Keratinocyte (primary cell): ENCODE measurements at regions not wholly inside any gene's neighbourhood (a gene's known extent, or its start where the extent isn't known, plus 50 kb on each side); places are given as distances from the start of the nearest gene placed in this dataset.

Experiments used
- DNase-seq: peaks from one replicate; pipeline ENCODE4 v3.0.0-alpha.2; 2011; ENCODE audit warnings: low read depth, missing footprints, low spot score
- FAIRE-seq: peaks from 2 replicates; lab custom pipeline; 2011; peaks lifted over from hg19 to GRCh38; lab: Jason Lieb, UNC
- H2AFZ ChIP-seq: 2 replicates; pipeline ENCODE4 v1.6.0; 2012; ENCODE audit warnings: low read length, control low read depth, inconsistent platforms; ENCODE audit not compliant: control insufficient read depth
- H3K27ac ChIP-seq: 2 replicates; pipeline ENCODE4 v1.5.1; 2011; ENCODE audit warnings: low read length; ENCODE audit not compliant: control insufficient read depth, insufficient read depth
- H3K27me3 ChIP-seq: 3 replicates; pipeline ENCODE4 v1.6.0; 2011; ENCODE audit warnings: low read length; ENCODE audit not compliant: control insufficient read depth, insufficient read depth; ENCODE audit errors: extremely low read depth
- H3K36me3 ChIP-seq, 2 experiments: 2 replicates in 1 of 2; 3 replicates in 1 of 2; pipeline ENCODE4 v1.5.1; 2011; ENCODE audit warnings: low read length in 2 of 2, mild to moderate bottlenecking in 1 of 2; ENCODE audit not compliant: control insufficient read depth in 2 of 2, insufficient read depth in 2 of 2; ENCODE audit errors: extremely low read depth in 1 of 2
- H3K4me1 ChIP-seq: 3 replicates; pipeline ENCODE4 v1.5.1; 2011; ENCODE audit warnings: low read length; ENCODE audit not compliant: control insufficient read depth, insufficient read depth; ENCODE audit errors: extremely low read depth
- H3K4me2 ChIP-seq: 3 replicates; pipeline ENCODE4 v1.6.0; 2011; ENCODE audit warnings: low read depth, low read length; ENCODE audit not compliant: control insufficient read depth, insufficient read depth; ENCODE audit errors: extremely low read depth
- H3K4me3 ChIP-seq, 3 experiments: fragments of 200-600 bp in 1 of 3; sonication (generic) in 1 of 3; 2 replicates in 2 of 3; 3 replicates in 1 of 3; pipeline ENCODE4 v1.5.1; 2011 to 2016; ENCODE audit warnings: low read length in 3 of 3, mild to moderate bottlenecking in 3 of 3, control low read depth in 2 of 3, inconsistent platforms in 1 of 3, low read depth in 1 of 3, mixed read lengths in 1 of 3, mixed run types in 1 of 3, moderate library complexity in 1 of 3; ENCODE audit not compliant: control insufficient read depth in 2 of 3, insufficient read depth in 2 of 3; ENCODE audit errors: extremely low read depth in 1 of 3
- H3K79me2 ChIP-seq: 2 replicates; pipeline ENCODE4 v1.6.0; 2012; ENCODE audit warnings: low read length; ENCODE audit not compliant: control insufficient read depth, insufficient read depth
- H3K9ac ChIP-seq: 3 replicates; pipeline ENCODE4 v1.6.0; 2011; ENCODE audit warnings: low read length; ENCODE audit not compliant: control insufficient read depth, insufficient read depth; ENCODE audit errors: extremely low read depth
- H3K9me1 ChIP-seq: 3 replicates; pipeline ENCODE4 v1.6.0; 2011; ENCODE audit warnings: low read length; ENCODE audit not compliant: control insufficient read depth, insufficient read depth; ENCODE audit errors: extremely low read depth
- H3K9me3 ChIP-seq: 2 replicates; pipeline ENCODE4 v1.5.1; 2012; ENCODE audit warnings: low read depth, low read length; ENCODE audit not compliant: control insufficient read depth
- H4K20me1 ChIP-seq: 3 replicates; pipeline ENCODE4 v1.6.0; 2011; ENCODE audit warnings: low read length; ENCODE audit not compliant: control insufficient read depth, insufficient read depth; ENCODE audit errors: extremely low read depth
- CTCF ChIP-seq, 3 experiments: IDR thresholded peaks in 1 of 3; conservative IDR thresholded peaks in 1 of 3; optimal IDR thresholded peaks in 1 of 3; 2 replicates in 2 of 3; 3 replicates in 1 of 3; pipeline versions ENCODE3 to v1.5.1; 2011; ENCODE audit warnings: low read length in 3 of 3, mild to moderate bottlenecking in 3 of 3, moderate library complexity in 2 of 3, control low read depth in 1 of 3, inconsistent platforms in 1 of 3; ENCODE audit not compliant: insufficient read depth in 2 of 3; ENCODE audit errors: extremely low read depth in 1 of 3
- EZH2 ChIP-seq: IDR thresholded peaks from one replicate; pipeline ENCODE4 v1.6.1; 2012; ENCODE audit warnings: inconsistent platforms, mild to moderate bottlenecking, low read length, moderate library complexity
- dilution Hi-C: fragments of 300-500 bp; cut with MboI; formaldehyde crosslinking; loops from one replicate; pipeline ENCODE4 v1.7.0; 2020; ENCODE audit warnings: low sequenced_read_pairs; ENCODE audit not compliant: extremely low pct_ligation_motif_present

DNA sequence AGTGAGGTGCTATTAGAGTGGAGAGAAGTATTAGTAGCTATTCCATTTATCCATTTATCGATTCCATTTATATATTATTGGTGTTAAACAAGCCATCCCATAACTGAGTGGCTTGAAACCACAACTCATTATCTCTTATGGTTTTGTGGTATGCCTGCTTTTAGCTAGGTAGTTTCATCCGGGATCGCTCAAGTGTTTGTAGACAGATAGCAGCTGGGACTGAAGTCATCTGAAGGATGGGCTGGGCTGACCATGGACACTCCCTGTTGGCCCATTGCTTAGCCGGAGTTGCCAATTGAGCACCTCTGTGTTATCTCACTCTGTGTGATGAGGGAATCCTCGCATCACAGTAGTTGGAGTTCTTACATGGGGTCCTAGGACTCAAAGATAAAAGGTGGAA, 622.5 kb downstream of the PLA2G4A start:
- H3K27me3 ChIP-seq = no peaks in the 10 kb centered on the region
- H3K4me3 ChIP-seq = no peak overlapping the region
- H3K4me2 ChIP-seq = no peak overlapping the region
- no peak for FAIRE-seq
- TF ChIP-seq CTCF (optimal IDR thresholded peaks at IDR 0.05 in 1 of 3, IDR thresholded peaks at IDR 0.05 in 1 of 3, conservative IDR thresholded peaks at IDR 0.05 in 1 of 3; ENCODE audit: extremely low read depth in 1 of 3, insufficient read depth in 2 of 3, low read length in 3 of 3) = no peak
- TF ChIP-seq EZH2 = no peak
- H3K9me3 ChIP-seq = no peaks in the 10 kb centered on the region
- no peak for DNase-seq
- no peaks in the 10 kb centered on the region for H4K20me1 ChIP-seq
- H3K4me1 ChIP-seq = no peaks in the 10 kb centered on the region
- H2AFZ ChIP-seq = no peak overlapping the region
- dilution Hi-C loops = no loop called here
- H3K79me2 ChIP-seq = no peaks in the 10 kb centered on the region
- no peaks in the 10 kb centered on the region for H3K36me3 ChIP-seq
- H3K9me1 ChIP-seq = no peaks in the 10 kb centered on the region
- no peak overlapping the region for H3K27ac ChIP-seq
- no peak overlapping the region for H3K9ac ChIP-seq

DNA sequence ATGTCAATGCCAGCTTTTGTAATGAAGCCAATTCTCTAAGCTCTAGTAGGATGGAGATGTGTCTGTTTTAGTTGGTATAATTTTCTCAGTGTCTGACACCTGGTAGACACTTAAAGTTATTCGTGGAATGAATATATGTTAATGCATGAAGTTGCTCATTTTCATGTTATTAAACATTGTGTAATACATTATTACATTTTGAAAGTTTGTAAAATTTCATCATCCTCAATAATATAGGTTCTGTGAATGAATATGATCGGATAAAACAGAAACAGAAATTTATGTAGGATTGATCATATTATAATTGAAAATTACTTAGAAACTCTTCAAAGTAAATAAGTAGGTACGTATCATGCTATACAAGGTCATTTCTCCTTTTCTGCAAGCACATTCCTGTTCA, 625.3 kb downstream of the PLA2G4A start:
- H3K9ac ChIP-seq = no peak overlapping the region
- no peak overlapping the region for H3K4me3 ChIP-seq
- FAIRE-seq (no peak), DNase-seq (no peak)
- H3K27ac ChIP-seq = no peak overlapping the region
- dilution Hi-C loops = no loop called here
- H3K4me1 ChIP-seq = no peaks in the 10 kb centered on the region
- H3K4me2 ChIP-seq = no peak overlapping the region
- H3K9me1 ChIP-seq = no peaks in the 10 kb centered on the region
- no peaks in the 10 kb centered on the region for H3K36me3 ChIP-seq
- H4K20me1 ChIP-seq = no peaks in the 10 kb centered on the region
- no peak for TF ChIP-seq EZH2
- TF ChIP-seq CTCF (optimal IDR thresholded peaks at IDR 0.05 in 1 of 3, IDR thresholded peaks at IDR 0.05 in 1 of 3, conservative IDR thresholded peaks at IDR 0.05 in 1 of 3; ENCODE audit: extremely low read depth in 1 of 3, insufficient read depth in 2 of 3, low read length in 3 of 3) = no peak
- no peaks in the 10 kb centered on the region for H3K79me2 ChIP-seq
- H3K9me3 ChIP-seq = no peaks in the 10 kb centered on the region
- H3K27me3 ChIP-seq = no peaks in the 10 kb centered on the region
- H2AFZ ChIP-seq = no peak overlapping the region
